Thymus (tissue), 11 donors: ENCODE measurements at regions not wholly inside any gene's neighbourhood (a gene's known extent, or its start where the extent isn't known, plus 50 kb on each side); places are given as distances from the start of the nearest gene placed in this dataset.

Experiments
- DNase-seq, 9 donors: peaks; one replicate each; pipeline ENCODE4 v3.0.0-alpha.2; 2013; ENCODE audit warnings: low spot score in 9 of 9, low read depth in 6 of 9, missing footprints in 1 of 9
- H3K27ac ChIP-seq, 2 donors: one replicate each; pipeline ENCODE4 v1.5.1; 2013; ENCODE audit warnings: control low read depth in 1 of 2, low read depth in 1 of 2, low read length in 1 of 2, mild to moderate bottlenecking in 1 of 2, moderate library complexity in 1 of 2
- H3K27me3 ChIP-seq, 2 donors: one replicate each; pipeline ENCODE4 v1.5.1; 2013; ENCODE audit warnings: low read length in 1 of 2; ENCODE audit not compliant: control insufficient read depth in 2 of 2, insufficient read depth in 1 of 2
- H3K36me3 ChIP-seq, 2 donors: one replicate each; pipeline ENCODE4 v1.5.1; 2013; ENCODE audit warnings: low read length in 1 of 2, mild to moderate bottlenecking in 1 of 2, moderate library complexity in 1 of 2; ENCODE audit not compliant: control insufficient read depth in 2 of 2, insufficient read depth in 2 of 2
- H3K4me1 ChIP-seq, 2 donors: one replicate each; pipeline ENCODE4 v1.5.1; 2013; ENCODE audit warnings: low read length in 2 of 2; ENCODE audit not compliant: control insufficient read depth in 2 of 2, insufficient read depth in 2 of 2
- H3K4me3 ChIP-seq, 2 donors: one replicate each; pipeline ENCODE4 v1.5.1; 2013; ENCODE audit warnings: low read length in 2 of 2, control low read depth in 1 of 2, mild to moderate bottlenecking in 1 of 2
- H3K9me3 ChIP-seq, 2 donors: one replicate each; pipeline ENCODE4 v1.5.1; 2013; ENCODE audit warnings: low read length in 1 of 2, mild to moderate bottlenecking in 1 of 2; ENCODE audit not compliant: control insufficient read depth in 2 of 2, insufficient read depth in 1 of 2
- WGBS: extraction: QIAGEN DNeasy Blood & Tissue Kit; methylation state at CpG from one replicate; pipeline ENCODE4 v1.1.7; 2013; 5-methylcytosine and 5-hydroxymethylcytosine counted together
- donor health status: healthy.

- Histone ChIP-seq H3K27ac (no peak overlapping the region), H3K4me1 (no peaks in the 10 kb centered on the region), H3K27me3 (peaks cover 0 to 35% of the 10 kb centered on the region in 2 donors), H3K36me3 (no peaks in the 10 kb centered on the region), H3K4me3 (no peak overlapping the region), H3K9me3 (no peaks in the 10 kb centered on the region)
- WGBS = 90% methylated on average over 3 of the region's 3 CpGs
- DNase-seq = no peak
Measured at GRCh38 chr15:77741106-77741505, 108.4 kb upstream of the LINGO1 start.

- H3K9me3 ChIP-seq = no peaks in the 10 kb centered on the region
- H3K36me3 ChIP-seq = no peaks in the 10 kb centered on the region
- WGBS = 48% methylated on average over 4 of the region's 4 CpGs
- H3K27me3 ChIP-seq = peaks cover 0 to 35% of the 10 kb centered on the region in 2 donors
- no peak overlapping the region for H3K27ac ChIP-seq
- no peak for DNase-seq
- no peak overlapping the region for H3K4me3 ChIP-seq
- no peaks in the 10 kb centered on the region for H3K4me1 ChIP-seq
Measured at GRCh38 chr15:77739591-77740378, 107.1 kb upstream of the LINGO1 start.

DNA sequence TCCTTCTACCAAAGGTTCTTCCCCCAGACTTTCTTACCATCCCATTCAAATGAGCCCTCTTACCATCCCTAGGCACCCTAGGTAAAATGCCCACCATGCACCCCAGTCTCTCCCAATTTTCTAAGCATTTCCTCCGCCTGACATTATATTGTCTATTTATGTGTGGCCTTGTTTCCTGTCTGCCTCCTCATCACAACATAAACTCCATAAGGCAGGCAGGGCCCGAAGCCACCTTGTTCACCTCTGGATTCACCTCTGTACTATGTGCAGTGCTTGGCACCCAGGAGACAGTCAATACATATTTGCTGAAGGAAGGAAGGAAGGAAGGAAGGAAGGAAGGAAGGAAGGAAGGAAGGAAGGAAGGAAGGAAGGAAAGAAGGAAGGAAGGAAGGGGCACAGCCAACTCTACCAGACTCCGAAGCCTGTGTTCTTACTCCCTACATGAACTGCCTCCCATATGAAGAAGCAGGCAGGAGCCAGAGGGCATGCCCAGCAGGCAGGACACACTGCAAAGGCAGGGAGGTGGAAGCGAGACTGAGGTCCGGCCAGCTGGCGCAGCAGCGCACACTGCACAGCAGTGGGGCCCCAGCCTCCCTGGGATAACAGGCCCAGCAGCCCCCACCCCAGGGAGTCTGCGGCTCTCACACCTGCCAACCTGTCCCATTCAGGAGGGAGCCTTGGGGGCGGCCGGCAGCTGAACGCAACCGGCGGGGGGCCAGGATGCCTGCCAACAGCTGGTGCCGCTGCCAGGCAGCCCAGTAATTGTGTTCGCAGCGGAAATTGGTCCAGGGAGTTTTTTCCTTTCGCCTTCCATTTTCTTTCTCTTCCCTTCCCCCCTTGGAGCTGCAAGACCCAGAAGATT, 106.0 kb upstream of the LINGO1 start:
- WGBS = 58% methylated on average over 17 of the region's 17 CpGs
- Histone ChIP-seq H3K4me1 (no peaks in the 10 kb centered on the region), H3K9me3 (no peaks in the 10 kb centered on the region), H3K27ac (no peak overlapping the region), H3K36me3 (no peaks in the 10 kb centered on the region), H3K27me3 (peaks cover 0 to 37% of the 10 kb centered on the region in 2 donors), H3K4me3 (no peak overlapping the region)
- DNase-seq = no peak

- Histone ChIP-seq H3K4me1 (no peaks in the 10 kb centered on the region), H3K27me3 (peaks cover 0 to 35% of the 10 kb centered on the region in 2 donors), H3K9me3 (no peaks in the 10 kb centered on the region), H3K27ac (no peak overlapping the region), H3K36me3 (no peaks in the 10 kb centered on the region), H3K4me3 (no peak overlapping the region)
- no peak for DNase-seq
- WGBS = 91% methylated on average over 5 of the region's 5 CpGs
Measured at GRCh38 chr15:77738038-77738370, 105.3 kb upstream of the LINGO1 start.

- peaks cover 0 to 32% of the 10 kb centered on the region in 2 donors for H3K27me3 ChIP-seq
- no peak overlapping the region for H3K27ac ChIP-seq
- no peak overlapping the region for H3K4me3 ChIP-seq
- DNase-seq = no peak
- H3K9me3 ChIP-seq = no peaks in the 10 kb centered on the region
- H3K36me3 ChIP-seq = no peaks in the 10 kb centered on the region
- 66% methylated on average over 4 of the region's 4 CpGs for WGBS
- no peaks in the 10 kb centered on the region for H3K4me1 ChIP-seq
Measured at GRCh38 chr15:77737238-77738037, 104.7 kb upstream of the LINGO1 start.

DNA sequence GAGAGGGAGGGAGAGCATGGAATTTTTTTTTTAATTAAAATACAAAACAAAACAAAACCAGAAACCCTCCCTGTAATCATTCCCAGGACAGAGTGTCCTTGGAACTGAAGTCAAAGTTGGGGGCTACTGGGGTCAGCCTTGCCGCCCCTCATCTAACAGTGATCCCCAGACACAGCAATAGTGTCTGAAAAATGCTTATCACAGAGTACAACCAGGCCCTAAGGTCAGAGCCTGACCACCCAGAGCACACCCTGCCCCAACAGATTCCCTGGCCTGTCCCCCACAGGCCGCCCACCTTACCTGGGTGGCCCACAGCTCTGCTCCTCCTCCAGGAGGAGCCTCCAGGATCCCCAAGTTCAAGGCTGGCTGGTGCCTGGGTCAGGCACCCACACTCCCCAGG, 101.6 kb upstream of the LINGO1 start:
- Histone ChIP-seq H3K4me3 (no peak overlapping the region), H3K27ac (no peak overlapping the region), H3K9me3 (no peaks in the 10 kb centered on the region), H3K4me1 (no peaks in the 10 kb centered on the region), H3K36me3 (no peaks in the 10 kb centered on the region), H3K27me3 (peaks cover 0 to 21% of the 10 kb centered on the region in 2 donors)
- DNase-seq = no peak
- WGBS = 92% methylated on average over 2 of the region's 2 CpGs

DNA sequence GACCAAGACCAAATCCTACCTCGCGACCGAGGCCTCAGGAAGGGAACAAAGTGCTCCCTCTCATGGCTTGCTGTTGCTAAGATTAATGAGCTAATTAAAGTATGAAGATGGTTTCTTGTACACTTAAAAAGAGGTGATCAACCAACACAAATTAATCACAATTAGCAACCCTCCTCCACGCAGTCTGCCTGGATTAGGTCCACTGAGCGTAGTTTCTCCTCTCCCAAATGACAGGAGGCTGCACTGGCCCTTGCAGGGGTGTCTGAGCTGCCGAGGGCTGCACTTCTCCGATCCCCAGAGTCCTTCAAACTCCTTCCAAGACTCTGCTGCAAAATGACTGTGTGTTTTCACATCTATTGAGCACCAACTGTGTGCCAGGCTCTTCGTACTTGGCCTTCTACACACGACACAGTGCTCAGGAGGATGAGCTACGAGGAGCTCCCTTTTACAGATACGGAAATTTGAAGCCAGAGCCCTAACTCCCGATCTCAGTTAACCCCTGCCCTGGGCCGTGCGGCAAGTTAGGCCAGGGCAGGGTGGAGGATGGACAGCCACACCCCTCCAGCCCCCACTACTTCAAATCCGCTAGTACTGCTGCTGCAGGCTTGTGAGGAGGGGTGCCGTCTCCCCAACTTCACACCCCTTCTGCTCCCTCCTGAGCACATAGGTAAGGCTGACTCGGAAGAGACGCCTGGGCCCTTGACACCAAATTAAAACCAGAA, 101.0 kb upstream of the LINGO1 start:
- no peak for DNase-seq
- Histone ChIP-seq H3K27ac (no peak overlapping the region), H3K27me3 (peaks cover 0 to 15% of the 10 kb centered on the region in 2 donors), H3K9me3 (no peaks in the 10 kb centered on the region), H3K36me3 (no peaks in the 10 kb centered on the region), H3K4me1 (no peaks in the 10 kb centered on the region), H3K4me3 (no peak overlapping the region)
- 89% methylated on average over 18 of the region's 18 CpGs for WGBS

- DNase-seq = no peak
- H3K27ac ChIP-seq = no peak overlapping the region
- peaks cover 0 to 10% of the 10 kb centered on the region in 2 donors for H3K27me3 ChIP-seq
- no peaks in the 10 kb centered on the region for H3K9me3 ChIP-seq
- 72% methylated on average over 22 of the region's 22 CpGs for WGBS
- H3K36me3 ChIP-seq = no peaks in the 10 kb centered on the region
- H3K4me3 ChIP-seq = no peak overlapping the region
- H3K4me1 ChIP-seq = no peaks in the 10 kb centered on the region
Measured at GRCh38 chr15:77732514-77733335, 100.0 kb upstream of the LINGO1 start.
